DMS114 treated with DMSO at 0.1 percent for 48 hours (cell line): ENCODE measurements at regions not wholly inside any gene's neighbourhood (a gene's known extent, or its start where the extent isn't known, plus 50 kb on each side); places are given as distances from the start of the nearest gene placed in this dataset.

Experiments
- DNase-seq: peaks from one replicate; lab custom pipeline; 2025; ENCODE audit not compliant: unreplicated experiment; lab: John Stamatoyannopoulos, UW

GRCh38 chr6:119575721-119576120 is 226.2 kb upstream of the MAN1A1 start:
- no peak for DNase-seq

GRCh38 chr6:119568580-119568979 is 219.0 kb upstream of the MAN1A1 start:
- no peak for DNase-seq

DNA sequence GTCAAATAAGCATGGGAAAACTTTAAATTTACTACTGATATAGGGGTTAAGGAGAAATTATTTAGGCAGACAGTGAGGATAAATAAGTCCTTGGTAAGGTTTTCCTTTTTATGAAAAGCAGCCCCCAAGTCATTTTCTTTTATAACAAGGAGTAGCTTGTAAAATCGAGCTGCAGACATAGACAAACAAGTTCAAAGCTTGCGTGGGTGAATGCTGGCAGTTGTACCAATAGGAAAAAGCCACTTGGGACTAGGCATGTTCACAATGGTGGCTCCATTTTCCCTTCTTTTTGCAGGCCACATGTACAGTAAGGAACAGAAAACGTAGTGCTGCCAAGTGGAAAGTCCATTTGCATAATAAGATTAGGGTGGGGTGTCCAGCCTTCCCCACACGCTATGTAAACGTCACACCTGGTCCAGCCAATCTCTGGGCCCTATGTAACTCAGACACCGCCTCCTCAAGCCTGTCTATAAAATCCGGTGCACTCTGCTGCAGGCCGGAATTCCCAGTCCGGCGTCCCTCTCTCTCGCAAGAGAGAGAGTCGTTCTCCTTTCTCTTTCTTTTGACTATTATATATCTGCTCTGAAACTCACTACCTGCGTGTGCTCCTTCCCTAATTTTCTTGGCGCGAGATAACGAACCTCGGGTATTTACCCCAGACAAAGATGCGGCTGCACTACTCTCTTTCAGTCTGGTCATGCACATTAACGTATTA is 217.1 kb upstream of the MAN1A1 start:
- no peak for DNase-seq

GRCh38 chr6:119565893-119566292 is 216.3 kb upstream of the MAN1A1 start:
- DNase-seq: no peak

GRCh38 chr6:119562168-119562567 is 212.6 kb upstream of the MAN1A1 start:
- no peak for DNase-seq

DNA sequence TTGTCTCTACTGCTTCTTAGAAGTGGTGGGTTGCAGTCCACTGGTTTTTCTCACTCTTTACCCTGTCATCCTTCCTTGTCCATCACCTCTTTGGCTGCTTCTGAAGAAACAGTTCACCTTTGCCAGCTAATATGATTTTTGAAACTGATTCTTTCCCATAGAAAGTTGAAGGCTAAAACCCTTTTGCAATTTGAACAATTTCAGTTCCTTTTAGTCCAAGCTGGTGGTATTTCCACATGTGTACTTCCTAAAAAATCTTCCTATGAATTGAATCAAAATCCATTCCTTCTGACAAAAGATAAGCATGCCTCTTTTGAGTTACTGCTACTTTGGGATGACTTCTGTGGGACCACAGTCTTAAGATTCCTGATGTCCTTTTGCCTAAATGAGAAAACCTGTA is 210.0 kb upstream of the MAN1A1 start:
- DNase-seq: no peak

GRCh38 chr6:119557239-119557638 is 207.7 kb upstream of the MAN1A1 start:
- DNase-seq: no peak

DNA sequence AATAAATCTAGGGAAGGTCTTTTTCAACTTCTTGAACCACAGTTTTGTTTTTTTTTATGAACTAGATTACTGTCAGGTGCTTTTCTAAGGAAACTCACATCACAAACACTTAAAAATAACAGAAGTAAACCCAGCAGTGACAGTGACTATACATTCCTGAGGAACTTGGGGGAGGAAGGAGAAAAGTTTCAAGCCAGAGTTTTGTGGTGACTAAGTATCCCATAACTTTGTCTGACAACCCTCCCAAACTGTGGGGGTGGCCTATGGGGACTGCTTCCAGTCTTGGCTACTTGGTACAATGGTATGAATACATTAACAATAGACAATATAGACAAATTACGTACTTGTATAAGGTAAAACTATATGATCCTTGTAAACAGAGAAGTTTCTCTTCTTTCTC is 202.5 kb upstream of the MAN1A1 start:
- no peak for DNase-seq

- DNase-seq: no peak
These were observed 197.5 kb upstream of the MAN1A1 start for GRCh38 chr6:119547024-119547423.

- no peak for DNase-seq
These were observed 195.7 kb upstream of the MAN1A1 start for GRCh38 chr6:119545245-119545644.

GRCh38 chr6:119544325-119545175 is 195.0 kb upstream of the MAN1A1 start:
- DNase-seq: no peak

GRCh38 chr6:119543332-119543731 is 193.8 kb upstream of the MAN1A1 start:
- no peak for DNase-seq

- no peak for DNase-seq
These were observed 192.5 kb upstream of the MAN1A1 start for GRCh38 chr6:119542037-119542436.

GRCh38 chr6:119541132-119541905 is 191.8 kb upstream of the MAN1A1 start:
- no peak for DNase-seq

- no peak for DNase-seq
These were observed 190.9 kb upstream of the MAN1A1 start for GRCh38 chr6:119540417-119540816.

DNA sequence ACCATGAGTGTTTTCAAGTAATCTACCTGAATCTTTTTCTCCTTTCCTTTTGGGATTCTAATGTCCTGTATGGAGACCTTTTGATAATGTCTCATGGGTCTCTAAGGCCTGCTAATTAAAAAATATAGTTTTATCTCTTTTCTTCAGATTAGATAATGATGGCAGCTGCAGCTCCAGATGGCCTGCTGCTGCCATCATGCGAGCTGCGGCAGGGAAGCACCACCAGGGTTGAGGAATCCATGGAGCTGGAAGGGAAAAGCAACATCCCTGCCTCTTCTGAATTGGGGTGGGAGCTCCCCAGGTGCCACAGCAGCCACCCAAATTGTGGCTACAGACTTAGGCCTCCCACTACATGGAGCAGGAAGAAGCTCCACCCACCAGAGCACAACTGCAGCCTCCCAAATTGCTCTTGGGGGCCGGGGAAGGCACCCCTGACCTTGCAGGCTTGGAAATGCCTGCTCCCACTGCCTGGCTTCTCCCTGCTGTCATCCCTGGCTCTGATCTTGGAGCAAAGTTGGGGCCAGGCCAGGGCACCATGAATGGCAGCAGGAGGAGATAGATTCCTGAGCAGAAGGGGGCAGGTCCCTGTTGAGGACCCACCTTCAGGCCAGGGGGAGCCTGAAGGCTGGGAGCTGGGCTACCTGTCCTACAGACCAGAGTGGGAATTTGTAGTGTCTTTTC is 189.6 kb upstream of the MAN1A1 start:
- no peak for DNase-seq

GRCh38 chr6:119536666-119537065 is 187.1 kb upstream of the MAN1A1 start:
- DNase-seq: no peak

GRCh38 chr6:119535332-119535731 is 185.8 kb upstream of the MAN1A1 start:
- DNase-seq: no peak

GRCh38 chr6:119533603-119534279 is 184.2 kb upstream of the MAN1A1 start:
- no peak for DNase-seq

DNA sequence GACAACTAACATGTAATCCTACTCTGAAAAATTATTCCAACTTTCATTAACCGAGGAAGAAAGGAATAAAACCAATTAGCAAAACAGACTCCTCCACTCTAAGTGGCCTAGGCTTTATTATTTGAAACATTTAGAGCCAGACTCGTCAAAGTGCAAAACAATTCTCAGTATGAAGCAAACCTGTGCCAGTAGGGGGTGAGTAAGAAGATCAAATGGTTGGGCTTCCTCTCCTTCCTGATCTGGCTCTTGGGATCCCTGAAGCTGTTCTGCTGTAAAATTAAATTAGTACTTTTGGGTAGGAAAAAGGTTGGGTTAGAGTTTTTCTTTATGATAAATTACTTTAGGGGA is 177.6 kb upstream of the MAN1A1 start:
- no peak for DNase-seq
